IMR-90 (cell line): ENCODE measurements at regions not wholly inside any gene's neighbourhood (a gene's known extent, or its start where the extent isn't known, plus 50 kb on each side); places are given as distances from the start of the nearest gene placed in this dataset.

Source experiments
- ATAC-seq: fragments of 200-7000 bp; cut with Tn5 transposase; 2 replicates; pipeline ENCODE4 v1.9.1; 2020; ENCODE audit warnings: low read depth, mild to moderate bottlenecking, moderate library complexity
- BruUV-seq: library from RNA; stranded (reverse); fragments of 400-500 nt; replicated peaks from 2 replicates; lab custom pipeline; 2021; lab: Mats Ljungman, UMichigan
- CTCF ChIA-PET: fragments of 300-600 bp; formaldehyde crosslinking; extraction: SDS; loops from one replicate; lab custom pipeline; 2021; ENCODE audit warnings: antibody characterized with exemption; lab: Yijun Ruan, JAX
- POLR2A ChIA-PET: fragments of 300-600 bp; sonication (Branson Sonifier 250); formaldehyde crosslinking; loops from one replicate; lab custom pipeline; 2022; ENCODE audit warnings: antibody characterized with exemption; ENCODE audit not compliant: unreplicated experiment; lab: Charles Lee
- DNase-seq: peaks from one replicate; pipeline ENCODE4 v3.0.0; 2013
- H2AFZ ChIP-seq: replicated peaks from 2 replicates; pipeline ENCODE3; 2013; ENCODE audit warnings: low read length, mild to moderate bottlenecking; ENCODE audit not compliant: poor library complexity
- H2AK5ac ChIP-seq: 2 replicates; pipeline ENCODE4 v1.6.1; 2013; ENCODE audit warnings: low read depth, low read length, inconsistent platforms
- H2AK9ac ChIP-seq: replicated peaks from 2 replicates; pipeline ENCODE3; 2013; ENCODE audit warnings: mild to moderate bottlenecking, low read depth, low read length, moderate library complexity; ENCODE audit not compliant: poor library complexity
- H2BK120ac ChIP-seq: 2 replicates; pipeline ENCODE4 v1.6.1; 2013; ENCODE audit warnings: low read depth, low read length, inconsistent platforms
- H2BK15ac ChIP-seq: 3 replicates; pipeline ENCODE4 v1.6.1; 2013; ENCODE audit warnings: low read depth, low read length, inconsistent platforms
- H2BK20ac ChIP-seq: 2 replicates; pipeline ENCODE4 v1.6.1; 2013; ENCODE audit warnings: low read depth, mild to moderate bottlenecking, inconsistent platforms, low read length, moderate library complexity
- H2BK5ac ChIP-seq: 2 replicates; pipeline ENCODE4 v1.6.1; 2013; ENCODE audit warnings: mild to moderate bottlenecking, low read depth, low read length, inconsistent platforms; ENCODE audit not compliant: poor library complexity, severe bottlenecking
- H3K14ac ChIP-seq: replicated peaks from 2 replicates; pipeline ENCODE4 v1.6.1; 2013; ENCODE audit warnings: low read depth, low read length, inconsistent platforms
- H3K18ac ChIP-seq: 2 replicates; pipeline ENCODE4 v1.6.1; 2013; ENCODE audit warnings: low read depth, low read length, control low read depth
- H3K23ac ChIP-seq: 2 replicates; pipeline ENCODE4 v1.6.1; 2013; ENCODE audit warnings: low read depth, low read length, inconsistent platforms
- H3K27ac ChIP-seq: 2 replicates; pipeline ENCODE4 v1.5.1; 2013; ENCODE audit warnings: mild to moderate bottlenecking, control low read depth, low read length; ENCODE audit not compliant: insufficient read depth
- H3K27me3 ChIP-seq: 2 replicates; pipeline ENCODE4 v1.6.1; 2013; ENCODE audit warnings: low read length; ENCODE audit not compliant: control insufficient read depth, insufficient read depth
- H3K36me3 ChIP-seq: 2 replicates; pipeline ENCODE4 v1.6.1; 2013; ENCODE audit warnings: low read length, mixed read lengths; ENCODE audit not compliant: control insufficient read depth, insufficient read depth
- H3K4ac ChIP-seq: 2 replicates; pipeline ENCODE4 v1.6.1; 2013; ENCODE audit warnings: low read depth, low read length, inconsistent platforms
- H3K4me1 ChIP-seq: 2 replicates; pipeline ENCODE4 v1.6.1; 2013; ENCODE audit warnings: low read length, mixed read lengths; ENCODE audit not compliant: control insufficient read depth, insufficient read depth
- H3K4me2 ChIP-seq: 2 replicates; pipeline ENCODE4 v1.6.1; 2013; ENCODE audit warnings: low read depth, mild to moderate bottlenecking, control low read depth, low read length, moderate library complexity
- H3K4me3 ChIP-seq: 2 replicates; pipeline ENCODE4 v1.5.1; 2013; ENCODE audit warnings: low read depth, mild to moderate bottlenecking, control low read depth, low read length, moderate library complexity; ENCODE audit not compliant: insufficient read depth
- H3K56ac ChIP-seq: 2 replicates; pipeline ENCODE4 v1.6.1; 2013; ENCODE audit warnings: low read length, inconsistent platforms; ENCODE audit not compliant: insufficient read depth; ENCODE audit errors: extremely low read depth
- H3K79me1 ChIP-seq, 2 experiments: 2 replicates each; pipeline ENCODE4 v1.6.1; 2013; ENCODE audit warnings: low read length in 2 of 2, inconsistent platforms in 1 of 2, low read depth in 1 of 2
- H3K9ac ChIP-seq: 2 replicates; pipeline ENCODE4 v1.6.1; 2013; ENCODE audit warnings: low read depth, low read length, control low read depth
- H3K9me1 ChIP-seq: 2 replicates; pipeline ENCODE4 v1.6.1; 2013; ENCODE audit warnings: low read length, inconsistent platforms; ENCODE audit not compliant: insufficient read depth
- H3K9me3 ChIP-seq: 2 replicates; pipeline ENCODE4 v1.6.1; 2013; ENCODE audit warnings: low read length; ENCODE audit not compliant: control insufficient read depth, insufficient read depth
- H4K20me1 ChIP-seq: 2 replicates; pipeline ENCODE4 v1.6.1; 2013; ENCODE audit warnings: low read length, inconsistent platforms; ENCODE audit not compliant: insufficient read depth
- H4K5ac ChIP-seq: 2 replicates; pipeline ENCODE4 v1.6.1; 2013; ENCODE audit warnings: mild to moderate bottlenecking, low read depth, low read length, control low read depth
- H4K8ac ChIP-seq, 2 experiments: 2 replicates each; pipeline ENCODE4 v1.6.1; 2013; ENCODE audit warnings: low read depth in 2 of 2, low read length in 2 of 2, control low read depth in 1 of 2, inconsistent platforms in 1 of 2
- H4K91ac ChIP-seq: 2 replicates; pipeline ENCODE4 v1.6.1; 2013; ENCODE audit warnings: low read depth, low read length, inconsistent platforms; ENCODE audit not compliant: insufficient read depth
- BHLHE40 ChIP-seq: fragments of 150-350 bp; IDR thresholded peaks from 2 replicates; pipeline ENCODE4 v1.6.1; 2016; ENCODE audit warnings: mild to moderate bottlenecking, low read depth, low read length
- CEBPB ChIP-seq: IDR thresholded peaks from 2 replicates; pipeline ENCODE4 v1.6.1; 2012; ENCODE audit warnings: low read depth, low read length, improper control_type of control experiment
- CHD1 ChIP-seq: IDR thresholded peaks from 2 replicates; pipeline ENCODE4 v1.6.1; 2012; ENCODE audit warnings: low read depth, low read length, improper control_type of control experiment
- CTCF ChIP-seq: conservative IDR thresholded peaks from 2 replicates; pipeline ENCODE4 v1.5.1; 2012; ENCODE audit warnings: mild to moderate bottlenecking, low read depth, low read length, improper control_type of control experiment
- ELK1 ChIP-seq: fragments of 150-350 bp; IDR thresholded peaks from 2 replicates; pipeline ENCODE4 v1.6.1; 2016; ENCODE audit warnings: low read depth, mild to moderate bottlenecking, low read length, moderate library complexity, borderline replicate concordance
- FOS ChIP-seq: fragments of 150-350 bp; IDR thresholded peaks from 2 replicates; pipeline ENCODE4 v1.6.1; 2016; ENCODE audit warnings: low read depth, low read length
- MAFK ChIP-seq: IDR thresholded peaks from 2 replicates; pipeline ENCODE4 v1.6.1; 2012; ENCODE audit warnings: low read depth, low read length, improper control_type of control experiment
- MAZ ChIP-seq: IDR thresholded peaks from 2 replicates; pipeline ENCODE4 v1.6.1; 2012; ENCODE audit warnings: low read depth, mild to moderate bottlenecking, low read length, improper control_type of control experiment, moderate library complexity, borderline replicate concordance
- MXI1 ChIP-seq: IDR thresholded peaks from 2 replicates; pipeline ENCODE4 v1.6.1; 2012; ENCODE audit warnings: low read depth, mild to moderate bottlenecking, low read length, moderate library complexity, borderline replicate concordance
- NFE2L2 ChIP-seq: fragments of 150-350 bp; IDR thresholded peaks from 2 replicates; pipeline ENCODE4 v1.6.1; 2016; ENCODE audit warnings: low read depth, mild to moderate bottlenecking, low read length
- POLR2A ChIP-seq: IDR thresholded peaks from 2 replicates; pipeline ENCODE4 v1.6.1; 2012; ENCODE audit warnings: mild to moderate bottlenecking, low read depth, low read length
- RAD21 ChIP-seq: IDR thresholded peaks from 2 replicates; pipeline ENCODE4 v1.6.1; 2012; ENCODE audit warnings: low read length, improper control_type of control experiment
- RCOR1 ChIP-seq: IDR thresholded peaks from 2 replicates; pipeline ENCODE4 v1.6.1; 2012; ENCODE audit warnings: mild to moderate bottlenecking, low read length, improper control_type of control experiment; ENCODE audit not compliant: insufficient replicate concordance
- RFX5 ChIP-seq: IDR thresholded peaks from 2 replicates; pipeline ENCODE4 v1.8.0; 2012; ENCODE audit warnings: low read depth, mild to moderate bottlenecking, low read length, moderate library complexity
- SMC3 ChIP-seq: fragments of 150-350 bp; IDR thresholded peaks from 2 replicates; pipeline ENCODE4 v1.6.1; 2016; ENCODE audit warnings: low read depth, mild to moderate bottlenecking, antibody characterized with exemption, low read length, moderate library complexity
- USF2 ChIP-seq: fragments of 150-350 bp; IDR thresholded peaks from 2 replicates; pipeline ENCODE4 v1.6.1; 2017; ENCODE audit warnings: mild to moderate bottlenecking, antibody characterized with exemption, low read length, low read depth
- WGBS, 2 experiments: methylation state at CpG; one replicate each; pipeline versions ENCODE4 v1.1.5 to v1.1.7; 2013; ENCODE audit warnings: missing lambda C conversion rate in 2 of 2; ENCODE audit not compliant: insufficient read length in 1 of 2; ENCODE audit errors: extremely low coverage in 2 of 2; 5-methylcytosine and 5-hydroxymethylcytosine counted together
- dilution Hi-C: fragments of 300-500 bp; cut with HindIII; formaldehyde crosslinking; loops from one replicate; pipeline ENCODE4 v1.14.3; 2018; ENCODE audit warnings: low sequenced_read_pairs; ENCODE audit not compliant: unreplicated experiment
- in situ Hi-C: fragments of 300-500 bp; cut with MboI; formaldehyde crosslinking; loops from 3 replicates; pipeline ENCODE4 v1.14.3; 2019; ENCODE audit warnings: low sequenced_read_pairs, inconsistent platforms, mixed read lengths
- intact Hi-C: fragments of 100-400 bp; cut with micrococcal nuclease; formaldehyde crosslinking; loops from 2 replicates; pipeline ENCODE4 v1.10.0; 2022

DNA sequence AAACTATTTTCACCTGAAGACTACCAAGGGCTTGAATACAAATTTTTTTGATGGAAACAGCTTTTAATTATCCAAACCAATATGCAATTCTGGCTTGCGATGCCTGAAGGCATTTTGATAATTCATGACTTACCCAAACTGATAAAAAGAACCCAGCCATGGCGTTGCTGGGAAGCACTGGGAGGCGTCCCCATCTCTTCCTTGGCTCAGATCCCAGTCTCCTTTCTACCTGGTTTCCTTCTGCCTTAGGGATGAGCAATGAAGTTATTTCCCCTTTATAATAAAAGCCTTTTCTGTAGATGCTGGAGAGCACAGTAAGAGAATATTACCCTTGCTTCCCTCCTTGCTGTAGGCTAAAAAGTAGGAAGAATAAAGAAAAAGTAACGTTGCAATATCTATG, 129.1 kb upstream of the ANK3 start:
- no peaks in the 10 kb centered on the region for H3K9me3 ChIP-seq
- no peak overlapping the region for H3K4me2 ChIP-seq
- H3K27me3 ChIP-seq = peaks cover 1% of the 10 kb centered on the region; the same call in 1 of the 2 replicates
- WGBS, 2 experiments = no CpG with 5 or more reads among the region's 4 CpGs
- TF ChIP-seq RCOR1 = no peak
- no peak for TF ChIP-seq RFX5
- no peak for TF ChIP-seq RAD21
- TF ChIP-seq CHD1 = no peak
- no peak for TF ChIP-seq BHLHE40
- TF ChIP-seq USF2 = no peak
- no peak for TF ChIP-seq MXI1
- TF ChIP-seq FOS = no peak
- no peak for TF ChIP-seq MAZ
- no peak for TF ChIP-seq MAFK
- TF ChIP-seq CEBPB = no peak
- no peak for TF ChIP-seq SMC3
- no peak for TF ChIP-seq NFE2L2
- no peak for TF ChIP-seq CTCF
- TF ChIP-seq ELK1 = no peak
- TF ChIP-seq POLR2A = no peak
- H2BK120ac ChIP-seq = no peak overlapping the region
- no peak overlapping the region for H2AFZ ChIP-seq
- H3K14ac ChIP-seq = no peak overlapping the region
- no peak overlapping the region for H3K9ac ChIP-seq
- ATAC-seq (no peak), DNase-seq (no peak)
- intact Hi-C loops = no loop called here
- no peak overlapping the region for H2AK5ac ChIP-seq
- POLR2A ChIA-PET = no interaction called here
- H4K91ac ChIP-seq = no peak overlapping the region
- H2BK20ac ChIP-seq = no peak overlapping the region
- no peak overlapping the region for H2BK15ac ChIP-seq
- no peak overlapping the region for H3K56ac ChIP-seq
- no TSS peak for BruUV-seq
- H3K4me1 ChIP-seq = no peaks in the 10 kb centered on the region
- H4K8ac ChIP-seq = no peak overlapping the region
- H4K20me1 ChIP-seq = no peaks in the 10 kb centered on the region
- no peak overlapping the region for H3K27ac ChIP-seq
- CTCF ChIA-PET = no interaction called here
- no peaks in the 10 kb centered on the region for H3K79me1 ChIP-seq
- no peak overlapping the region for H3K23ac ChIP-seq
- dilution Hi-C loops = no loop called here
- no peak overlapping the region for H3K4me3 ChIP-seq
- H3K4ac ChIP-seq = no peak overlapping the region
- H4K5ac ChIP-seq = no peak overlapping the region
- H3K36me3 ChIP-seq = no peaks in the 10 kb centered on the region
- in situ Hi-C loops = no loop called here
- H2BK5ac ChIP-seq = no peak overlapping the region
- H2AK9ac ChIP-seq = no peak overlapping the region
- no peak overlapping the region for H3K18ac ChIP-seq
- no peaks in the 10 kb centered on the region for H3K9me1 ChIP-seq
